Aorta (tissue), 5 donors: ENCODE measurements at regions not wholly inside any gene's neighbourhood (a gene's known extent, or its start where the extent isn't known, plus 50 kb on each side); places are given as distances from the start of the nearest gene placed in this dataset.

Source experiments
- ATAC-seq: fragments of 200-7000 bp; cut with Tn5 transposase; one replicate; pipeline ENCODE4 v1.9.1; 2022; ENCODE audit warnings: moderate library complexity; ENCODE audit not compliant: low FRiP score
- DNase-seq, 2 donors: peaks; one replicate each; pipeline ENCODE4 v3.0.0-alpha.2; 2020
- H3K27ac ChIP-seq, 2 donors: one replicate each; pipeline ENCODE4 v1.5.1; 2013; ENCODE audit warnings: low read length in 2 of 2, mild to moderate bottlenecking in 2 of 2, moderate library complexity in 2 of 2, control low read depth in 1 of 2, inconsistent platforms in 1 of 2, low read depth in 1 of 2
- H3K27me3 ChIP-seq, 2 donors: one replicate each; pipeline ENCODE4 v1.6.1; 2013; ENCODE audit warnings: control low read depth in 1 of 2, low read length in 1 of 2, mild to moderate bottlenecking in 1 of 2, moderate library complexity in 1 of 2; ENCODE audit not compliant: insufficient read depth in 2 of 2, control insufficient read depth in 1 of 2
- H3K36me3 ChIP-seq, 2 donors: one replicate each; pipeline ENCODE4 v1.6.1; 2013; ENCODE audit warnings: control low read depth in 1 of 2, low read length in 1 of 2, mild to moderate bottlenecking in 1 of 2; ENCODE audit not compliant: insufficient read depth in 2 of 2, control insufficient read depth in 1 of 2
- H3K4me1 ChIP-seq, 2 donors: one replicate each; pipeline ENCODE4 v1.6.1; 2013; ENCODE audit warnings: low read length in 2 of 2, control low read depth in 1 of 2, mild to moderate bottlenecking in 1 of 2, moderate library complexity in 1 of 2; ENCODE audit not compliant: insufficient read depth in 2 of 2, control insufficient read depth in 1 of 2
- H3K4me3 ChIP-seq, 2 donors: one replicate each; pipeline ENCODE4 v1.5.1; 2013; ENCODE audit warnings: low read length in 2 of 2, control low read depth in 1 of 2, mild to moderate bottlenecking in 1 of 2
- H3K9me3 ChIP-seq: one replicate; pipeline ENCODE4 v1.6.1; 2013; ENCODE audit warnings: mild to moderate bottlenecking, low read length; ENCODE audit not compliant: control insufficient read depth
- WGBS, 2 donors: extraction: QIAGEN DNeasy Blood & Tissue Kit; methylation state at CpG; one replicate each; pipeline ENCODE4 v1.1.7; 2013; 5-methylcytosine and 5-hydroxymethylcytosine counted together
- intact Hi-C, 2 donors: fragments of 100-400 bp; cut with DNase I; formaldehyde crosslinking; loops; one replicate each; pipeline versions ENCODE4 v1.14.2 to v1.15.0; 2022
- donor health status: healthy with polysubstance abuse.
- donor health status: Bipolar disorder and iron deficiency.
- donor health status: DM: no; HTN: no; CAD: no.
- donor health status: DM: no; HTN: no; CAD: no.
- donor health status: DM: yes; HTN: yes; CAD: no.

DNA sequence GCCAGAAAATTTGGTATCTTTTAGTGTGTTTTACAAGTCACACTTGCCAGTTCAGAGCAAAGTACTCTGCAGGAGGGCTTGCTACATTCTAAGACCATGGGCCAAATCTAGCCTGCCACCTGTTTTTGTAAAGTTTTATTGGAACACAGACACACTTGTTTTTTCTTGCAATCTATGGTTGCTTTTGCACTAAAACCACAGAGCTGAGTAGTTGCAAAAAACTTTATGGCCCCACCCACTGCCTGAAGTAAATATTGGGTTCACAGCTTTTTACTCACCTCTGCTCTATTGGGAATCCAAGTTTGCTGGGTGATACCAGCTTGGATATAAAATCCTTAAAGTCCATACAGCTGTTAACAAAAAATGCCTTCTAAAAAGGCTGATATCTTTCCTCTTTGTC lies 109.0 kb downstream of the ZFP64 start:
- DNase-seq (no peak), ATAC-seq (no peak)
- Histone ChIP-seq H3K27me3 (no peaks in the 10 kb centered on the region), H3K4me1 (no peaks in the 10 kb centered on the region), H3K36me3 (no peaks in the 10 kb centered on the region), H3K4me3 (no peak overlapping the region), H3K27ac (no peak overlapping the region), H3K9me3 (peaks cover 2% of the 10 kb centered on the region)
- intact Hi-C loops, result loop anchor here (5.0 to 10.0 kb wide), 4 partner anchors 278 to 718 kb away; partner anchors contain the start of gene SALL4 (in 1 of the 2)

GRCh38 chr20:52081791-52082190 lies 109.8 kb downstream of the ZFP64 start:
- no peak for ATAC-seq
- H3K4me1 ChIP-seq, result no peaks in the 10 kb centered on the region
- intact Hi-C loops, result loop anchor here (5.0 to 10.0 kb wide), 4 partner anchors 277 to 717 kb away; partner anchors contain the start of gene SALL4 (in 1 of the 2)
- no peak overlapping the region for H3K4me3 ChIP-seq
- no peaks in the 10 kb centered on the region for H3K9me3 ChIP-seq
- no peak overlapping the region for H3K27ac ChIP-seq
- no peak for DNase-seq
- no peaks in the 10 kb centered on the region for H3K27me3 ChIP-seq
- 93 to 94% methylated on average over 2 of the region's 2 CpGs for WGBS, 2 donors
- H3K36me3 ChIP-seq, result no peaks in the 10 kb centered on the region

- intact Hi-C loops, result loop anchor here (5.0 to 10.0 kb wide), 4 partner anchors 276 to 716 kb away; partner anchors contain the start of gene SALL4 (in 1 of the 2)
- H3K36me3 ChIP-seq, result no peaks in the 10 kb centered on the region
- ATAC-seq (no peak), DNase-seq (no peak)
- 64 to 65% methylated on average over 5 of the region's 5 CpGs for WGBS, 2 donors
- no peaks in the 10 kb centered on the region for H3K4me1 ChIP-seq
- no peak overlapping the region for H3K27ac ChIP-seq
- no peaks in the 10 kb centered on the region for H3K9me3 ChIP-seq
- no peak overlapping the region for H3K4me3 ChIP-seq
- H3K27me3 ChIP-seq, result no peaks in the 10 kb centered on the region
Measured at GRCh38 chr20:52081066-52081465, 110.5 kb downstream of the ZFP64 start.

GRCh38 chr20:52078289-52078688 lies 113.3 kb downstream of the ZFP64 start:
- no peaks in the 10 kb centered on the region for H3K9me3 ChIP-seq
- H3K4me3 ChIP-seq, result no peak overlapping the region
- H3K27ac ChIP-seq, result no peak overlapping the region
- intact Hi-C loops, result no loop called here
- H3K4me1 ChIP-seq, result no peaks in the 10 kb centered on the region
- ATAC-seq (no peak), DNase-seq (no peak)
- no peaks in the 10 kb centered on the region for H3K27me3 ChIP-seq
- 88 to 91% methylated on average over 4 of the region's 4 CpGs for WGBS, 2 donors
- no peaks in the 10 kb centered on the region for H3K36me3 ChIP-seq

DNA sequence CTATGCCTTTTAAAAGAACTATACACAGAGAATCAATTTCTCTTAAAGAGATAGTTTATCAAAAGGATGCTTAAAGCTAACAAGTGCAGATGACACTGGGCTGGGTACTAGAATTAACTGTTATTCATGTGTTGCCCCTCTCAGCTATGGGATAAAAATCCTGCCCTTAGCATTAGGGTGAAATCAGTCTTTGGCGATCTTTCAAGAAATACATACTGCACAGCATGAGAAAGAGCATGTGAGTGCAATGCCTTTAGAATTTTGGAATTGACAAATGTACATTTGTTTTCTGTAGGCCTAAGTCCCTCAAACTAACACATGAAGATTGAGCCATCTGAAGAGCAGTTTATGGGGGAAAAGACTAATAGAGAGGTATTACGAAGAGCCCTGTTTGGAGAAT lies 115.4 kb downstream of the ZFP64 start:
- no peaks in the 10 kb centered on the region for H3K4me1 ChIP-seq
- intact Hi-C loops, result no loop called here
- H3K27me3 ChIP-seq, result no peaks in the 10 kb centered on the region
- H3K9me3 ChIP-seq, result no peaks in the 10 kb centered on the region
- H3K36me3 ChIP-seq, result no peaks in the 10 kb centered on the region
- no peak overlapping the region for H3K4me3 ChIP-seq
- H3K27ac ChIP-seq, result no peak overlapping the region
- WGBS, 2 donors, result 47 to 48% methylated on average over 2 of the region's 2 CpGs
- ATAC-seq (no peak), DNase-seq (no peak)

DNA sequence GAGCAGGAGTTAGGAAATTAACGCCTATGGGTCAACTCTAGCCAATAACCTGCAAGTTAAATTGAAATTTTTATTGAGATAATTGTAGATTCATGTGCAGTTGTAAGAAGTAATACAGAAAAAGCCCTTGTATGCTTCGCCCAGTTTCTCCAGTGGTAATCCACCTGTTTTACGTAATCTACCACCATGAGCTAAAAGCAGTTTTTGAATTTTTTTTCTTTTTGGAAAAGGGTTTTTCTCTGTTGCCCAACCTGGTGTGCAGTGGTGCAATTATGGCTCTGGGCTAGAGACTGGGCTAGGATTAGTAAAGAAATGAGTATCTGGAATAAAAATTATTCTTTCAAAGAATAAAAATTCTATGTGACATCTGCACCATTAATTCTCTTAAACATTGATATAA lies 116.2 kb downstream of the ZFP64 start:
- 66% methylated on average over 3 of the region's 3 CpGs for WGBS, 2 donors
- Histone ChIP-seq H3K36me3 (no peaks in the 10 kb centered on the region), H3K4me1 (no peaks in the 10 kb centered on the region), H3K4me3 (no peak overlapping the region), H3K27ac (no peak overlapping the region), H3K27me3 (no peaks in the 10 kb centered on the region), H3K9me3 (no peaks in the 10 kb centered on the region)
- no peak for ATAC-seq
- DNase-seq, result no peak
- intact Hi-C loops, result no loop called here

GRCh38 chr20:52071136-52071535 lies 120.4 kb downstream of the ZFP64 start:
- H3K4me1 ChIP-seq, result no peaks in the 10 kb centered on the region
- DNase-seq, result no peak
- H3K27me3 ChIP-seq, result no peaks in the 10 kb centered on the region
- 95 to 98% methylated on average over 2 of the region's 2 CpGs for WGBS, 2 donors
- H3K36me3 ChIP-seq, result no peaks in the 10 kb centered on the region
- intact Hi-C loops, result no loop called here
- no peak for ATAC-seq
- H3K27ac ChIP-seq, result no peak overlapping the region
- H3K9me3 ChIP-seq, result no peaks in the 10 kb centered on the region
- no peak overlapping the region for H3K4me3 ChIP-seq

GRCh38 chr20:52064931-52065330 lies 126.6 kb downstream of the ZFP64 start:
- peaks cover 2% of the 10 kb centered on the region for H3K9me3 ChIP-seq
- intact Hi-C loops, result no loop called here
- H3K27ac ChIP-seq, result no peak overlapping the region
- H3K27me3 ChIP-seq, result no peaks in the 10 kb centered on the region
- 91 to 96% methylated on average over 1 of the region's 1 CpG for WGBS, 2 donors
- DNase-seq (no peak), ATAC-seq (no peak)
- no peak overlapping the region for H3K4me3 ChIP-seq
- H3K36me3 ChIP-seq, result no peaks in the 10 kb centered on the region
- H3K4me1 ChIP-seq, result no peaks in the 10 kb centered on the region

GRCh38 chr20:52062452-52063209 lies 128.9 kb downstream of the ZFP64 start:
- H3K9me3 ChIP-seq, result peaks cover 2% of the 10 kb centered on the region
- ATAC-seq, result no peak
- 86 to 87% methylated on average over 5 of the region's 5 CpGs for WGBS, 2 donors
- no peak overlapping the region for H3K27ac ChIP-seq
- H3K27me3 ChIP-seq, result no peaks in the 10 kb centered on the region
- H3K4me3 ChIP-seq, result no peak overlapping the region
- no peaks in the 10 kb centered on the region for H3K4me1 ChIP-seq
- DNase-seq, result no peak
- no peaks in the 10 kb centered on the region for H3K36me3 ChIP-seq
- intact Hi-C loops, result no loop called here
